HL-60 (cell line): ENCODE measurements at regions not wholly inside any gene's neighbourhood (a gene's known extent, or its start where the extent isn't known, plus 50 kb on each side); places are given as distances from the start of the nearest gene placed in this dataset.
"Not testable (repeated sequence)": the region's sequence is repeated elsewhere in the genome, so short reads cannot be mapped to it uniquely, and the experiment has no call there.

ENCODE experiments used
- DNase-seq, 2 experiments: peaks; one replicate each; pipeline ENCODE4 v3.0.0-alpha.2; 2010 to 2020; ENCODE audit warnings: low read depth in 1 of 2, low spot score in 1 of 2
- H3K27ac ChIP-seq: fragments of 250-450 bp; sonication (Bioruptor Pico); replicated peaks from 2 replicates; pipeline ENCODE4 v1.5.1; 2020; ENCODE audit warnings: mild to moderate bottlenecking, moderate library complexity
- H3K27me3 ChIP-seq: fragments of 250-450 bp; sonication (Bioruptor Pico); 2 replicates; pipeline ENCODE4 v1.5.1; 2021; ENCODE audit warnings: mild to moderate bottlenecking, moderate library complexity; ENCODE audit not compliant: insufficient read depth, poor library complexity, severe bottlenecking
- H3K4me3 ChIP-seq: replicated peaks from 2 replicates; pipeline ENCODE4 v1.5.1; 2011; ENCODE audit warnings: mild to moderate bottlenecking, control low read depth, low read length; ENCODE audit not compliant: insufficient read depth
- CTCF ChIP-seq: IDR thresholded peaks from one replicate; pipeline ENCODE4 v1.5.1; 2011; ENCODE audit warnings: low read length, control low read depth, inconsistent platforms; ENCODE audit not compliant: insufficient read depth
- GABPA ChIP-seq: IDR thresholded peaks from 2 replicates; pipeline ENCODE4 v1.6.1; 2012; ENCODE audit warnings: low read depth
- POLR2AphosphoS5 ChIP-seq: IDR thresholded peaks from 2 replicates; pipeline ENCODE4 v1.6.1; 2012; ENCODE audit warnings: low read depth
- REST ChIP-seq: IDR thresholded peaks from 2 replicates; pipeline ENCODE4 v1.6.1; 2012; ENCODE audit warnings: low read depth; ENCODE audit not compliant: insufficient replicate concordance
- SPI1 ChIP-seq: IDR thresholded peaks from 2 replicates; pipeline ENCODE4 v1.6.1; 2012; ENCODE audit warnings: low read depth, mild to moderate bottlenecking, borderline replicate concordance

DNA sequence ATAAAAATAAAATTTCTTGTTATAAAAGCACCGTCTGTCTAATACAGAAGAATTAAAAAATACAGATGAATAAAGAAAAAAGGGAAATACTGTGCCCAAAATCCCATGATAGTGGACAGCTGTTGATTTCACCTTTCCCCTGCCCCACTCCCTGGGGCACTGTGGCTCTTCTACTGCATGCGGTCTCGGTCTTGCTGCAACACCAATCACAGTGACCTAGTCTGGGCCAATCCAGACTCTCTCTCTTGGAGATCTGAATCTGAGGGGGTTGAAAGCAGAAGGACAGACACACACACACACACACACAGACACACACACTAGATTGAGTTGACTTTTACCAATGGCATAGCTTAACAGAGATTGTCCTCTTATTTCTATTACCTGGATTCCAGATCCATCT lies 70.5 kb upstream of the FYN start:
- no peak overlapping the region for H3K4me3 ChIP-seq
- H3K27ac ChIP-seq = no peak overlapping the region
- TF ChIP-seq POLR2AphosphoS5 = no peak
- TF ChIP-seq SPI1 = no peak
- TF ChIP-seq REST = no peak
- TF ChIP-seq GABPA = no peak
- no peak for TF ChIP-seq CTCF
- no peak for DNase-seq
- H3K27me3 ChIP-seq = no peaks in the 10 kb centered on the region

DNA sequence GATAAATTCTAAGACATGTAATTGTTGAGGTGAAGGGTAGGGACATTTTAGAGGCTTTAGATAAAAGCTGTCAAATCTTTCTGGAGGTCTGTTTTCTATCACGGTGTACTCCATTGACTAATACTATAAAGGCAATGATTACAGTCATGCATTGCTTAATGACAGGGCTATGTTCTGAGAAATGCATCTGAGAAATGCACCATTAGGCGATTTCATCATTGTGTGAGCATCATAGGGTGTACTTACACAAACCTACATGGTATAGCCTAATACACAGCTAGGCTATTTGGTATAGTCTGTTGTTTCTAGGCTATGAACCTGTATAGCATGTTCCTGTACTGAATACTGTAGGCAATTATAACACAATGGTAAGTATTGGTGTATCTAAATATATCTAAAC lies 71.3 kb upstream of the FYN start:
- no peak overlapping the region for H3K27ac ChIP-seq
- H3K27me3 ChIP-seq = no peaks in the 10 kb centered on the region
- H3K4me3 ChIP-seq = no peak overlapping the region
- no peak for TF ChIP-seq SPI1
- TF ChIP-seq POLR2AphosphoS5 = no peak
- TF ChIP-seq REST = no peak
- no peak for TF ChIP-seq CTCF
- no peak for TF ChIP-seq GABPA
- no peak for DNase-seq

GRCh38 chr6:111949546-111949945 lies 76.3 kb upstream of the FYN start:
- no peaks in the 10 kb centered on the region for H3K27me3 ChIP-seq
- no peak for TF ChIP-seq REST
- no peak for TF ChIP-seq CTCF
- TF ChIP-seq SPI1 = no peak
- no peak for TF ChIP-seq GABPA
- no peak for TF ChIP-seq POLR2AphosphoS5
- no peak for DNase-seq

GRCh38 chr6:111949984-111950383 lies 76.7 kb upstream of the FYN start:
- H3K27me3 ChIP-seq = not testable (repeated sequence)

More at GRCh38 chr6:111949546-111949945, 76.3 kb upstream of the FYN start:
- H3K4me3 ChIP-seq = no peak overlapping the region
- H3K27ac ChIP-seq = no peak overlapping the region

More at GRCh38 chr6:111949984-111950383, 76.7 kb upstream of the FYN start:
- H3K4me3 ChIP-seq, DNase-seq, H3K27ac ChIP-seq: not testable (repeated sequence)
